ENCODE measurements at regions not wholly inside any gene's neighbourhood (a gene's known extent, or its start where the extent isn't known, plus 50 kb on each side); places are given as distances from the start of the nearest gene placed in this dataset.

GRCh38 chr18:60162388-60162787 lies 210.2 kb downstream of the MC4R start:
- POLR2A ChIA-PET (ENCODE audit: unreplicated experiment), result no interaction called here
- H3K79me2 ChIP-seq (ENCODE audit: low read length), result no peaks in the 10 kb centered on the region

GRCh38 chr18:60157810-60158209 lies 214.8 kb downstream of the MC4R start:
- no peaks in the 10 kb centered on the region for H3K79me2 ChIP-seq (ENCODE audit: low read length)
- DNase-seq, result no peak
- H3K4me1 ChIP-seq (ENCODE audit: insufficient read depth, low read length), result peaks cover 4% of the 10 kb centered on the region; the same call in 1 of the 2 replicates
- H3K4me2 ChIP-seq (ENCODE audit: low read length), result no peak overlapping the region
- H4K20me1 ChIP-seq (ENCODE audit: low read length), result no peaks in the 10 kb centered on the region
- ChIA-PET CTCF (no interaction called here), POLR2A (ENCODE audit: unreplicated experiment) (no interaction called here)
- no peaks in the 10 kb centered on the region for H3K27me3 ChIP-seq (ENCODE audit: low read length)
- no peaks in the 10 kb centered on the region for H3K36me3 ChIP-seq (ENCODE audit: low read depth, low read length)
- intact Hi-C loops (cut with micrococcal nuclease), result no loop called here
- H3K9ac ChIP-seq (ENCODE audit: low read length), result no peak overlapping the region
- no peak for ATAC-seq
- H3K9me2 ChIP-seq (replicated peaks; ENCODE audit: low read length), result no peaks in the 10 kb centered on the region
- no peaks in the 10 kb centered on the region for H3F3A ChIP-seq (ENCODE audit: low read length, unreplicated experiment)
- no TSS peak for BruUV-seq (replicated peaks)
- H2AFZ ChIP-seq (ENCODE audit: low read length), result no peak overlapping the region
- no peak for TF ChIP-seq EZH2 (IDR thresholded peaks at IDR 0.05; ENCODE audit: low read length, unreplicated experiment)
- TF ChIP-seq EZH2phosphoT487 (IDR thresholded peaks at IDR 0.05; ENCODE audit: borderline replicate concordance, low read length), result no peak
- TF ChIP-seq CTCF (conservative IDR thresholded peaks at IDR 0.05; ENCODE audit: low read depth, low read length), result no peak
- no peak overlapping the region for H3K27ac ChIP-seq (ENCODE audit: low read length)
- no peaks in the 10 kb centered on the region for H3K9me3 ChIP-seq (ENCODE audit: low read length)
- H3K4me3 ChIP-seq (ENCODE audit: low read length), result no peak overlapping the region

More at GRCh38 chr18:60162388-60162787, 210.2 kb downstream of the MC4R start:
- TF ChIP-seq EZH2 (IDR thresholded peaks at IDR 0.05; ENCODE audit: low read length, unreplicated experiment), result no peak
- no peak for TF ChIP-seq CTCF (conservative IDR thresholded peaks at IDR 0.05; ENCODE audit: low read depth, low read length)
- no peak for TF ChIP-seq EZH2phosphoT487 (IDR thresholded peaks at IDR 0.05; ENCODE audit: borderline replicate concordance, low read length)
- no peak for DNase-seq
- BruUV-seq (replicated peaks), result no TSS peak
- no peaks in the 10 kb centered on the region for H3K9me2 ChIP-seq (replicated peaks; ENCODE audit: low read length)
- CTCF ChIA-PET, result no interaction called here
- H3K27me3 ChIP-seq (ENCODE audit: low read length), result no peaks in the 10 kb centered on the region
- no peaks in the 10 kb centered on the region for H4K20me1 ChIP-seq (ENCODE audit: low read length)
- no peaks in the 10 kb centered on the region for H3F3A ChIP-seq (ENCODE audit: low read length, unreplicated experiment)
- H3K9ac ChIP-seq (ENCODE audit: low read length), result no peak overlapping the region
- no peak for ATAC-seq
- no peak overlapping the region for H3K4me3 ChIP-seq (ENCODE audit: low read length)
- intact Hi-C loops (cut with micrococcal nuclease), result no loop called here
- H3K4me2 ChIP-seq (ENCODE audit: low read length), result no peak overlapping the region
- H3K4me1 ChIP-seq (ENCODE audit: insufficient read depth, low read length), result peaks cover 4% of the 10 kb centered on the region; the same call in 1 of the 2 replicates
- H3K27ac ChIP-seq (ENCODE audit: low read length), result no peak overlapping the region
- H2AFZ ChIP-seq (ENCODE audit: low read length), result no peak overlapping the region
- no peaks in the 10 kb centered on the region for H3K36me3 ChIP-seq (ENCODE audit: low read depth, low read length)
- no peaks in the 10 kb centered on the region for H3K9me3 ChIP-seq (ENCODE audit: low read length)

- intact Hi-C loops (cut with micrococcal nuclease), result no loop called here
- POLR2A ChIA-PET (ENCODE audit: unreplicated experiment), result no interaction called here
- H3K4me1 ChIP-seq (ENCODE audit: insufficient read depth, low read length), result no peaks in the 10 kb centered on the region
- H3K4me3 ChIP-seq (ENCODE audit: low read length), result no peak overlapping the region
- BruUV-seq (replicated peaks), result no TSS peak
- no peak overlapping the region for H2AFZ ChIP-seq (ENCODE audit: low read length)
- no peak overlapping the region for H3K27ac ChIP-seq (ENCODE audit: low read length)
- no peaks in the 10 kb centered on the region for H3K36me3 ChIP-seq (ENCODE audit: low read depth, low read length)
- DNase-seq, result no peak
- no peak for ATAC-seq
- no peaks in the 10 kb centered on the region for H3K9me2 ChIP-seq (replicated peaks; ENCODE audit: low read length)
- H3K27me3 ChIP-seq (ENCODE audit: low read length), result no peaks in the 10 kb centered on the region
- H3F3A ChIP-seq (ENCODE audit: low read length, unreplicated experiment), result no peaks in the 10 kb centered on the region
- TF ChIP-seq CTCF (conservative IDR thresholded peaks at IDR 0.05; ENCODE audit: low read depth, low read length) (no peak), EZH2phosphoT487 (IDR thresholded peaks at IDR 0.05; ENCODE audit: borderline replicate concordance, low read length) (no peak), EZH2 (IDR thresholded peaks at IDR 0.05; ENCODE audit: low read length, unreplicated experiment) (no peak)
- CTCF ChIA-PET, result no interaction called here
- no peaks in the 10 kb centered on the region for H3K79me2 ChIP-seq (ENCODE audit: low read length)
- no peak overlapping the region for H3K4me2 ChIP-seq (ENCODE audit: low read length)
- no peak overlapping the region for H3K9ac ChIP-seq (ENCODE audit: low read length)
- H3K9me3 ChIP-seq (ENCODE audit: low read length), result no peaks in the 10 kb centered on the region
- no peaks in the 10 kb centered on the region for H4K20me1 ChIP-seq (ENCODE audit: low read length)
Observed at GRCh38 chr18:60153376-60153775, 219.2 kb downstream of the MC4R start.
